Thyroid gland (tissue), 4 donors: ENCODE measurements at regions not wholly inside any gene's neighbourhood (a gene's known extent, or its start where the extent isn't known, plus 50 kb on each side); places are given as distances from the start of the nearest gene placed in this dataset.

Experiments
- CTCF ChIP-seq, 6 experiments: fragments of 200-600 bp in 3 of 6; fragments of 450-650 bp in 3 of 6; sonication (generic) in 3 of 6; IDR thresholded peaks; one replicate each; pipeline ENCODE4 v1.5.1; 2016 to 2019; ENCODE audit warnings: antibody characterized with exemption in 6 of 6, mild to moderate bottlenecking in 2 of 6, inconsistent platforms in 1 of 6, moderate library complexity in 1 of 6
- POLR2A ChIP-seq, 2 donors: fragments of 450-650 bp; IDR thresholded peaks; one replicate each; pipeline ENCODE4 v1.6.1; 2017; ENCODE audit warnings: antibody characterized with exemption in 2 of 2, mild to moderate bottlenecking in 2 of 2, moderate library complexity in 1 of 2

GRCh38 chr5:114266374-114266773 lies 95.5 kb upstream of the KCNN2 start:
- TF ChIP-seq CTCF (IDR thresholded peaks at IDR 0.05) (no peak), POLR2A (IDR thresholded peaks at IDR 0.05) (no peak)
